GM12872 (cell line): ENCODE measurements at regions not wholly inside any gene's neighbourhood (a gene's known extent, or its start where the extent isn't known, plus 50 kb on each side); places are given as distances from the start of the nearest gene placed in this dataset.

Source experiments
- CTCF ChIP-seq: IDR thresholded peaks from 3 replicates; pipeline ENCODE4 v1.5.1; 2011; ENCODE audit warnings: low read depth, mild to moderate bottlenecking, low read length, moderate library complexity; ENCODE audit not compliant: insufficient read depth

GRCh38 chr10:85477979-85478378, 888.6 kb downstream of the GRID1 start:
- TF ChIP-seq CTCF = no peak

- no peak for TF ChIP-seq CTCF
These were observed 876.2 kb downstream of the GRID1 start for GRCh38 chr10:85490431-85490830.

- TF ChIP-seq CTCF = no peak
These were observed 874.9 kb downstream of the GRID1 start for GRCh38 chr10:85491652-85492051.

GRCh38 chr10:85492684-85493083, 873.9 kb downstream of the GRID1 start:
- no peak for TF ChIP-seq CTCF

- TF ChIP-seq CTCF = no peak
These were observed 872.9 kb downstream of the GRID1 start for GRCh38 chr10:85493703-85494102.

- TF ChIP-seq CTCF = no peak
These were observed 858.4 kb downstream of the GRID1 start for GRCh38 chr10:85508159-85508558.

GRCh38 chr10:85510682-85511081, 855.9 kb downstream of the GRID1 start:
- TF ChIP-seq CTCF = no peak

- no peak for TF ChIP-seq CTCF
These were observed 853.2 kb downstream of the GRID1 start for GRCh38 chr10:85513436-85513835.
